ENCODE measurements at regions not wholly inside any gene's neighbourhood (a gene's known extent, or its start where the extent isn't known, plus 50 kb on each side); places are given as distances from the start of the nearest gene placed in this dataset.

DNA sequence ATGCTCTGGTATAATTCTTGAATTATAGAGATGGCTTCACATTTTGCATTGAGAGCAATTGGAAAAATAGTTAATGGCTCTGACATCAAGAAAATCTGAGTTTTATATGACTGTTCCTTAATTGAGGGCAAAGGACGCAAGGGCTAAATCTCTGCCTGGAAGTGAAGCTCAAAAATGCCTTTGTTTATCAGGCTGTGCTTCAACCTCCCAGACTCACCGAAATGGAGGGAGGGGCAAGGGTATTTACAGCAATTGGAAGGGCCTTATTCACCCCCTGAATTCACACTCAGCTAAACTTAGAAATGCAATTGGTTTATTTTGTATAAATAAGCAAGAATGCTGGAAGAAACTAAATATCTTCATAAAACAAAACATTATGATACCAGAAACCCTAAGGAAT lies 737.2 kb upstream of the MMS22L start:
- TF ChIP-seq, protein P1, sequence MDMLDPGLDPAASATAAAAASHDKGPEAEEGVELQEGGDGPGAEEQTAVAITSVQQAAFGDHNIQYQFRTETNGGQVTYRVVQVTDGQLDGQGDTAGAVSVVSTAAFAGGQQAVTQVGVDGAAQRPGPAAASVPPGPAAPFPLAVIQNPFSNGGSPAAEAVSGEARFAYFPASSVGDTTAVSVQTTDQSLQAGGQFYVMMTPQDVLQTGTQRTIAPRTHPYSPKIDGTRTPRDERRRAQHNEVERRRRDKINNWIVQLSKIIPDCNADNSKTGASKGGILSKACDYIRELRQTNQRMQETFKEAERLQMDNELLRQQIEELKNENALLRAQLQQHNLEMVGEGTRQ (IDR thresholded peaks at IDR 0.05; ENCODE audit: borderline replicate concordance, low read depth, low read length): no peak
- TF ChIP-seq POLR2AphosphoS5 (IDR thresholded peaks at IDR 0.05; ENCODE audit: low read depth, low read length) (no peak), TEAD4 (IDR thresholded peaks at IDR 0.05; ENCODE audit: borderline replicate concordance, insufficient read depth) (no peak), EP300 (IDR thresholded peaks at IDR 0.05; ENCODE audit: borderline replicate concordance in 1 of 2, low read depth in 1 of 2, low read length in 1 of 2) (no peak), GABPA (IDR thresholded peaks at IDR 0.05; ENCODE audit: low read depth) (no peak), SMC3 (IDR thresholded peaks at IDR 0.05; ENCODE audit: low read depth, low read length) (no peak)
- TF ChIP-seq, protein P2, sequence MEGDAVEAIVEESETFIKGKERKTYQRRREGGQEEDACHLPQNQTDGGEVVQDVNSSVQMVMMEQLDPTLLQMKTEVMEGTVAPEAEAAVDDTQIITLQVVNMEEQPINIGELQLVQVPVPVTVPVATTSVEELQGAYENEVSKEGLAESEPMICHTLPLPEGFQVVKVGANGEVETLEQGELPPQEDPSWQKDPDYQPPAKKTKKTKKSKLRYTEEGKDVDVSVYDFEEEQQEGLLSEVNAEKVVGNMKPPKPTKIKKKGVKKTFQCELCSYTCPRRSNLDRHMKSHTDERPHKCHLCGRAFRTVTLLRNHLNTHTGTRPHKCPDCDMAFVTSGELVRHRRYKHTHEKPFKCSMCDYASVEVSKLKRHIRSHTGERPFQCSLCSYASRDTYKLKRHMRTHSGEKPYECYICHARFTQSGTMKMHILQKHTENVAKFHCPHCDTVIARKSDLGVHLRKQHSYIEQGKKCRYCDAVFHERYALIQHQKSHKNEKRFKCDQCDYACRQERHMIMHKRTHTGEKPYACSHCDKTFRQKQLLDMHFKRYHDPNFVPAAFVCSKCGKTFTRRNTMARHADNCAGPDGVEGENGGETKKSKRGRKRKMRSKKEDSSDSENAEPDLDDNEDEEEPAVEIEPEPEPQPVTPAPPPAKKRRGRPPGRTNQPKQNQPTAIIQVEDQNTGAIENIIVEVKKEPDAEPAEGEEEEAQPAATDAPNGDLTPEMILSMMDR (IDR thresholded peaks at IDR 0.05): no peak
